ENCODE measurements at regions not wholly inside any gene's neighbourhood (a gene's known extent, or its start where the extent isn't known, plus 50 kb on each side); places are given as distances from the start of the nearest gene placed in this dataset.

DNA sequence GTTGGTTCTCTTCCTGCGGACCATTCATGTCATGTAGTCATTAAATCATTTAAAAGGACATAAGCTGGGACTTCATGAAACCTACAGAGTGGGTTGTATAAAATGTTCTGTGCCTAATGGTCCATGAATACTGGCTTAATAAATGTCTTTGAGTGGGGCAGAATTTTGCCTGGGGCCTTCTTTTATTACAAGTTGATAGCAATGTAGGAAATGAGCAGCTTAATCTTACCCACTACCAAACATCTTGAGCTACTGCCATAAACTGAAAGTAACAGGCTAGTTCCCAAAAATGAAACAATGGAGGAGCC lies 130.9 kb downstream of the TMEM17 start:
- TF ChIP-seq, protein P1, sequence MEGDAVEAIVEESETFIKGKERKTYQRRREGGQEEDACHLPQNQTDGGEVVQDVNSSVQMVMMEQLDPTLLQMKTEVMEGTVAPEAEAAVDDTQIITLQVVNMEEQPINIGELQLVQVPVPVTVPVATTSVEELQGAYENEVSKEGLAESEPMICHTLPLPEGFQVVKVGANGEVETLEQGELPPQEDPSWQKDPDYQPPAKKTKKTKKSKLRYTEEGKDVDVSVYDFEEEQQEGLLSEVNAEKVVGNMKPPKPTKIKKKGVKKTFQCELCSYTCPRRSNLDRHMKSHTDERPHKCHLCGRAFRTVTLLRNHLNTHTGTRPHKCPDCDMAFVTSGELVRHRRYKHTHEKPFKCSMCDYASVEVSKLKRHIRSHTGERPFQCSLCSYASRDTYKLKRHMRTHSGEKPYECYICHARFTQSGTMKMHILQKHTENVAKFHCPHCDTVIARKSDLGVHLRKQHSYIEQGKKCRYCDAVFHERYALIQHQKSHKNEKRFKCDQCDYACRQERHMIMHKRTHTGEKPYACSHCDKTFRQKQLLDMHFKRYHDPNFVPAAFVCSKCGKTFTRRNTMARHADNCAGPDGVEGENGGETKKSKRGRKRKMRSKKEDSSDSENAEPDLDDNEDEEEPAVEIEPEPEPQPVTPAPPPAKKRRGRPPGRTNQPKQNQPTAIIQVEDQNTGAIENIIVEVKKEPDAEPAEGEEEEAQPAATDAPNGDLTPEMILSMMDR (conservative IDR thresholded peaks at IDR 0.05), result no peak
- TF ChIP-seq EZH2 (IDR thresholded peaks at IDR 0.05; ENCODE audit: low read depth), result no peak

Data from PC-9 (cell line).